Activated T-cell treated with anti-CD3 and anti-CD28 coated beads, Interleukin-2, amount 50 U/mL, for 24 hours (primary cell): ENCODE measurements at regions not wholly inside any gene's neighbourhood (a gene's known extent, or its start where the extent isn't known, plus 50 kb on each side); places are given as distances from the start of the nearest gene placed in this dataset.
"Not testable (repeated sequence)": the region's sequence is repeated elsewhere in the genome, so short reads cannot be mapped to it uniquely, and the experiment has no call there.

ENCODE experiments used
- DNase-seq: peaks from one replicate; pipeline ENCODE4 v3.0.0-alpha.2; 2020
- H3K27ac Mint-ChIP-seq: 2 replicates; pipeline ENCODE4 v1.8.0; 2020; ENCODE audit warnings: mild to moderate bottlenecking, mixed read lengths
- H3K27me3 Mint-ChIP-seq: 2 replicates; pipeline ENCODE4 v1.8.0; 2020; ENCODE audit warnings: mixed read lengths
- H3K36me3 Mint-ChIP-seq: 2 replicates; pipeline ENCODE4 v1.8.0; 2020; ENCODE audit warnings: low read depth, mixed read lengths
- H3K4me1 Mint-ChIP-seq: 2 replicates; pipeline ENCODE4 v1.8.0; 2020; ENCODE audit warnings: low read depth, mixed read lengths
- H3K4me3 Mint-ChIP-seq: 2 replicates; pipeline ENCODE4 v1.8.0; 2020; ENCODE audit warnings: mild to moderate bottlenecking, moderate library complexity, mixed read lengths
- H3K9me3 Mint-ChIP-seq: 2 replicates; pipeline ENCODE4 v1.8.0; 2020; ENCODE audit warnings: mixed read lengths

DNA sequence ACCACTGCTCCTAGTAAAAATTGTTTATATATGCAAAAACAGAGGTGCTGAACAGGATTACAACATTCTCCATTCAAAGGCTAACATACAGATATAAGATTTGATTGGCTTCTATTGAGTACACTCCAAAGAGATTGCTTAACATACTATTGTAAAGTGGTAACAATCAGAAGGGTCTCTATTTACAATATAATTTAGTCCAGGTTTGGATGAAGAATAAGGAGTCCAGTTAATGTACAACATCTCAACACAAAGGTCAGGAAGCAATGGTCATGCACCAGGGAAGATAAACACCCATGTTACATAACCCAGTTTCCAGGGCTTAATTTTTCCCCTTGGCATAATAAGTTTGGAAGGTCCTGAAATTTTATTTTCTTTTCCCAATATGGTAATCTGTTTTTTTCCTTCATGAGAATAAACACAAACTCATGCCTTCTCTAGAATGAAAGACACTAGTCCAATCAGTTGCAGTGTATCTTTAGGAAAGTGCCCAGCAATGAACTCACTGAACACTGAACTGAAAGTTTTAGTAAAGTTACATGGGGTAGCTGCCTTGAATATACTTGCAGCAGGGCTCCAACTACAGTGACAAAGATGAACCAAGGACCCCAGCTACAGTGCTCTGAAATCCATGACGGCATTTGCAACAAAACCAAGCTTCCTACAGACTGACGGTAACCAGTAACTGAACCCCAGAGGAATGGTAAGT lies 255.3 kb upstream of the GJE1 start:
- H3K27me3 Mint-ChIP-seq, result no peaks in the 10 kb centered on the region
- H3K27ac Mint-ChIP-seq, result no peak overlapping the region
- H3K4me1 Mint-ChIP-seq, result no peaks in the 10 kb centered on the region
- H3K36me3 Mint-ChIP-seq, result no peaks in the 10 kb centered on the region
- no peak overlapping the region for H3K4me3 Mint-ChIP-seq
- H3K9me3 Mint-ChIP-seq, result peaks cover 3% of the 10 kb centered on the region
- no peak for DNase-seq

GRCh38 chr6:141874930-141875602 lies 257.7 kb upstream of the GJE1 start:
- no peak for DNase-seq
- H3K27me3 Mint-ChIP-seq, result no peaks in the 10 kb centered on the region
- H3K4me1 Mint-ChIP-seq, result no peaks in the 10 kb centered on the region
- H3K27ac Mint-ChIP-seq, result no peak overlapping the region
- H3K4me3 Mint-ChIP-seq, result no peak overlapping the region
- H3K36me3 Mint-ChIP-seq, result no peaks in the 10 kb centered on the region
- H3K9me3 Mint-ChIP-seq, result peaks cover 6% of the 10 kb centered on the region

GRCh38 chr6:141869509-141869908 lies 263.2 kb upstream of the GJE1 start:
- not testable (repeated sequence) for H3K36me3 Mint-ChIP-seq, H3K9me3 Mint-ChIP-seq, H3K27ac Mint-ChIP-seq, H3K4me3 Mint-ChIP-seq, H3K27me3 Mint-ChIP-seq, H3K4me1 Mint-ChIP-seq, DNase-seq

- no peaks in the 10 kb centered on the region for H3K27me3 Mint-ChIP-seq
- no peak for DNase-seq
- no peaks in the 10 kb centered on the region for H3K4me1 Mint-ChIP-seq
- H3K9me3 Mint-ChIP-seq, result peaks cover 6% of the 10 kb centered on the region
- H3K27ac Mint-ChIP-seq, result no peak overlapping the region
- no peaks in the 10 kb centered on the region for H3K36me3 Mint-ChIP-seq
- H3K4me3 Mint-ChIP-seq, result no peak overlapping the region
These were observed 265.0 kb upstream of the GJE1 start for GRCh38 chr6:141867767-141868166.

GRCh38 chr6:141866731-141867497 lies 265.8 kb upstream of the GJE1 start:
- Mint-ChIP-seq H3K27ac (no peak overlapping the region), H3K4me3 (no peak overlapping the region), H3K27me3 (no peaks in the 10 kb centered on the region), H3K4me1 (no peaks in the 10 kb centered on the region), H3K36me3 (no peaks in the 10 kb centered on the region), H3K9me3 (no peaks in the 10 kb centered on the region)
- DNase-seq, result no peak

GRCh38 chr6:141851063-141851462 lies 281.7 kb upstream of the GJE1 start:
- no peak overlapping the region for H3K4me3 Mint-ChIP-seq
- DNase-seq, result no peak
- H3K4me1 Mint-ChIP-seq, result peaks cover 37% of the 10 kb centered on the region
- H3K9me3 Mint-ChIP-seq, result peaks cover 3% of the 10 kb centered on the region
- no peaks in the 10 kb centered on the region for H3K36me3 Mint-ChIP-seq
- H3K27me3 Mint-ChIP-seq, result no peaks in the 10 kb centered on the region
- no peak overlapping the region for H3K27ac Mint-ChIP-seq

DNA sequence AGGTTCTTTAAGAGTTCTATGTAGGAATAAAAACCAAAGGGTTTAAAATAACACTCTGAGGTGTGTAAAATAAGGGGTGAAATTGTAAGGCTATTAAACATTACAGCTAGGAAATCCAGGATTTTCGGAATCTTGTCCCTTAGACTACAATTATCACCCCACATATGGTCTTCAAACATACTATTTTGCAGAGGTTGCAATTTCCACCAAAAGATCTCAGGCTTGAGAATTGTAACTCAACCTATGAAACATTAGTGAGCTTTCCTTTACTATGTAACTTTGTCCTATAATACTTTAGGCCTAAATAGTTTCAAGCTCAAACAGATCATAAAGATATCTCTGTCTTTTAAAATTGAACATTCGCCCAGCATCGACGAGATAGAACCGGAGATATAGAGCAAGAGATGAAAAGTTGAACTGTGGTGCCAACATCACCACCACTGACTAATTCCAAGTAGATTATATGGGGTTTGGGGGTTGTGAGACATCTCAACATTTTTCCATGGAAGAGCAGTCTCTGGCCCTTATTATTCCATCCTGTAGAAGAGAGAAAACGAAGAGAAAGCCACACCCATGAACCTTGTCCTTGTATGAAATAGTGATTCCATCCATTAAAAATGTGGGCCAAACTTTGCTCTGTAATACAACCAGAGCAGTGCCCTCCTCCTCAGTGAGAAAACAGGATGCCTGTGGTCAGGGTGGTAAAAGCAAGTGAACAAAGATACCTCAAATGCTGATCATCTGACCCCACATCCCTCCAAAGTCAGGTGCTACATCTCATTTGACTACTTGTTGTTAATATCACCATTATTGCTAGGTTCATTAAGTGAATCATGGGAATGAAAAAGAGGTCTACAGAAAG lies 284.5 kb upstream of the GJE1 start:
- peaks cover 37% of the 10 kb centered on the region for H3K4me1 Mint-ChIP-seq
- H3K27ac Mint-ChIP-seq, result peak overlapping the region; percentile 66
- H3K27me3 Mint-ChIP-seq, result no peaks in the 10 kb centered on the region
- DNase-seq, result no peak
- H3K4me3 Mint-ChIP-seq, result no peak overlapping the region
- H3K36me3 Mint-ChIP-seq, result no peaks in the 10 kb centered on the region
- H3K9me3 Mint-ChIP-seq, result peaks cover 3% of the 10 kb centered on the region

DNA sequence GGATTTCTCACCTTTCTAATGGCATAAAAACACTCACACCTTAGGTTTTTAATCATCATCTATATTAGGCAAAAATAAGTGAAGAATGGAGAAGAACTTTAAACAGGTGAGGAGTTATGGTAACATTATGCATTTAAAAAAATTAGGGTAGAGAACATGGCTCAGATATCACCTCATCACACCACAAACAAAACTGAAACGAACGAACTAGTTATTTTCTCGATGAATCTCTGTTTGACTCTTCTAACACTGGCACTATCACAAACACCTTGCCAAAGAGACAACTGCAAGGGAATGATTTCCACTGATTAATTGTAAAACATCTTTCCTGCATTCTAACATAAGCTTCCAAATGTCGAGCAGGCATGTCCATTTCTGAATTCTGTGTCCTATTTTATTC lies 286.1 kb upstream of the GJE1 start:
- H3K9me3 Mint-ChIP-seq, result no peaks in the 10 kb centered on the region
- no peak overlapping the region for H3K4me3 Mint-ChIP-seq
- H3K27ac Mint-ChIP-seq, result no peak overlapping the region
- DNase-seq, result no peak
- H3K27me3 Mint-ChIP-seq, result no peaks in the 10 kb centered on the region
- H3K4me1 Mint-ChIP-seq, result peaks cover 37% of the 10 kb centered on the region
- H3K36me3 Mint-ChIP-seq, result no peaks in the 10 kb centered on the region

GRCh38 chr6:141843178-141843834 lies 289.4 kb upstream of the GJE1 start:
- H3K9me3 Mint-ChIP-seq, result no peaks in the 10 kb centered on the region
- no peaks in the 10 kb centered on the region for H3K36me3 Mint-ChIP-seq
- H3K4me1 Mint-ChIP-seq, result peaks cover 22% of the 10 kb centered on the region
- DNase-seq, result no peak
- H3K27ac Mint-ChIP-seq, result no peak overlapping the region
- no peak overlapping the region for H3K4me3 Mint-ChIP-seq
- no peaks in the 10 kb centered on the region for H3K27me3 Mint-ChIP-seq

DNA sequence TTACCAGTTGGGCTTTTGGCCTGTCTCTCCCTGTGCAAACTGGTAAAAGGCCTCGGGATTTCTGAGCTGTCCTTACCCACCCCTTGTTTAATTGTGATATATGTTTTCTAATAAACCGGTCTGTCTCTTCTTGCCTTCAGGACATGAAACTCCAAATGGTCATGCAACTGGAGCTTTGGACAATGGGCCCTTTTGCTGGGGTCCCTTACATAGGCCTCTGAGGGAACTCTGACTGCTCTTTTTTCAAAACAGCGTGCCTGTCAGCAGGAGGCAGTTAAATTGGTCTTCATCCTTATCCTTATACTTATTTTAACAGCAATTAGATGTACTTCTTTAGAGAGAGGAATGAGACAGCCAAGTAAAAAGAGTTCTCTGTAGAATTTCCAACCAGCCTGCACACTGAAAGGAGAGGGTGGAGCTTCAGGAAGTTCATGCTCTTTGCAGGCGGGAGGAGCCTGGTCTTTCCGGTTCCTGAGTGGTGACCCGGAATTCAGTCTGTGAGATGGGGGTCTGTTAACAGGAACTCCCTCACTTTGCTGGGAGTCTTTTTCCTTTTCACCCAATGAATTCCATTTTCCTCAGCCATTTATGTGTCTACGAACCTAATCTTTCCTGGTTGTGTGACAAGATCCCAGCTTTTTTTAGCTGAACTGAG lies 299.6 kb upstream of the GJE1 start:
- H3K4me1 Mint-ChIP-seq, result no peaks in the 10 kb centered on the region
- no peaks in the 10 kb centered on the region for H3K9me3 Mint-ChIP-seq
- no peaks in the 10 kb centered on the region for H3K36me3 Mint-ChIP-seq
- H3K27ac Mint-ChIP-seq, result no peak overlapping the region
- no peaks in the 10 kb centered on the region for H3K27me3 Mint-ChIP-seq
- no peak overlapping the region for H3K4me3 Mint-ChIP-seq
- no peak for DNase-seq

GRCh38 chr6:141830530-141830929 lies 302.2 kb upstream of the GJE1 start:
- DNase-seq, result no peak
- no peak overlapping the region for H3K4me3 Mint-ChIP-seq
- H3K27ac Mint-ChIP-seq, result no peak overlapping the region
- H3K9me3 Mint-ChIP-seq, result peaks cover 5% of the 10 kb centered on the region
- H3K4me1 Mint-ChIP-seq, result no peaks in the 10 kb centered on the region
- H3K36me3 Mint-ChIP-seq, result no peaks in the 10 kb centered on the region
- no peaks in the 10 kb centered on the region for H3K27me3 Mint-ChIP-seq

DNA sequence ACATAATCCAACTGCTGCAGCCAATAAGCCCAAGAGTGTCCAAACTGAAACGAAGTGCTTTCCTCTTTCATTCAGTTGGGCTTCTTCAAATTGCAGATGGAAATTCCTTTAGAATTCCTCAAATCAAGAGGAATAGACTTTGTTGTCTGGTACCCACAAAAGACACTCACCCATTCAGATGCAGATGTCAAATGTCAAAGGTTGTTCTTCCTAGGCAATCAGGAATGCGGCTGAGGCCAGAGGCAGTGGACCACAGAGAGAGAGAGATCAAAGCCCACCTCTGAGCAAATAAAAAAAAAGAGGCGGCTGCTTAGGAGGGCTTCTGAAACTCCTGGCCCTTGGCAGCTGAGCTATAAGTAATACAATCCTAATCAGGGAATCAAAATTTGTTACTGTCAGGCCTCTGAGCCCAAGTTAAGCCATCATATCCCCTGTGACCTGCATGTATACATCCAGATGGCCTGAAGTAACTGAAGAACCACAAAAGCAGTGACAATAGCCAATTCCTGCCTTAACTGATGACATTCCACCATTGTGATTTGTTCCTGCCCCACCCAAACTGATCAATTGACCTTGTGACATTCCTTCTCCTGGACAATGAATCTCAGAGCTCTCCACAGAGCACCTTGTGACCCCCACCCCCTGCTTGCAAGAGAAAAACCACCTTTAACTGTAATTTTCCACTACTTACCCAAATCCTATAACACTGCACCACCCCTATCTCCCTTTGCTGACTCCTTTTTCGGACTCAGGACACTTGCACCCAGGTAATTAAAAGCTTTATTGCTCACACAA lies 303.0 kb upstream of the GJE1 start:
- H3K36me3 Mint-ChIP-seq, result no peaks in the 10 kb centered on the region
- no peaks in the 10 kb centered on the region for H3K27me3 Mint-ChIP-seq
- no peaks in the 10 kb centered on the region for H3K4me1 Mint-ChIP-seq
- DNase-seq, result no peak
- H3K9me3 Mint-ChIP-seq, result peaks cover 8% of the 10 kb centered on the region
- no peak overlapping the region for H3K4me3 Mint-ChIP-seq
- H3K27ac Mint-ChIP-seq, result no peak overlapping the region

GRCh38 chr6:141824350-141824749 lies 308.4 kb upstream of the GJE1 start:
- no peak for DNase-seq
- H3K27ac Mint-ChIP-seq, result no peak overlapping the region
- H3K4me3 Mint-ChIP-seq, result no peak overlapping the region
- H3K9me3 Mint-ChIP-seq, result peaks cover 18% of the 10 kb centered on the region
- H3K4me1 Mint-ChIP-seq, result no peaks in the 10 kb centered on the region
- no peaks in the 10 kb centered on the region for H3K27me3 Mint-ChIP-seq
- no peaks in the 10 kb centered on the region for H3K36me3 Mint-ChIP-seq
